Lung microvascular endothelial cell (primary cell): ENCODE measurements at regions not wholly inside any gene's neighbourhood (a gene's known extent, or its start where the extent isn't known, plus 50 kb on each side); places are given as distances from the start of the nearest gene placed in this dataset.

ENCODE experiments used
- DNase-seq, 2 donors: peaks; one replicate each; pipeline versions ENCODE4 v3.0.0 to v3.0.0-alpha.2; 2010; ENCODE audit warnings: low read depth in 2 of 2

- DNase-seq: no peak
These were observed 822.6 kb downstream of the TLE1 start for GRCh38 chr9:80866576-80867227.

DNA sequence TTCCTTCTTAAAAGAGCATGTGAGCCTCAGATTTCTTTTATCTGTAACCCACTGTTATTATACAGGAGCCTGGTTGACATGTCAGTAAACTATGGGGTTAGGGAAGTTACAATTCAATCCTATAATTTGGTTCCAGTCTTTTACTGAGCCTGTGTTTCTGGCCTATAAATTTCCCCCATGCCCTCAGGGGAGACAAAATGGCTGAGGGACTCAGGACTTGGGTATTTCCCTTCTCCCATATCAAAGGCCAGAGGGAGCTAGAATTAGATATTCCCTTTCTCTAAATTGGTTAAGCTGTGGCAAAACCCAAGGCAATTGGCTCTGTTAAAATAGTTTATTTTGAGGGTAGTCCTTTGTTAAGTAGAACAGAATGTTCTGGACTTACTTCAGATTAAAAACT, 823.2 kb downstream of the TLE1 start:
- no peak for DNase-seq

DNA sequence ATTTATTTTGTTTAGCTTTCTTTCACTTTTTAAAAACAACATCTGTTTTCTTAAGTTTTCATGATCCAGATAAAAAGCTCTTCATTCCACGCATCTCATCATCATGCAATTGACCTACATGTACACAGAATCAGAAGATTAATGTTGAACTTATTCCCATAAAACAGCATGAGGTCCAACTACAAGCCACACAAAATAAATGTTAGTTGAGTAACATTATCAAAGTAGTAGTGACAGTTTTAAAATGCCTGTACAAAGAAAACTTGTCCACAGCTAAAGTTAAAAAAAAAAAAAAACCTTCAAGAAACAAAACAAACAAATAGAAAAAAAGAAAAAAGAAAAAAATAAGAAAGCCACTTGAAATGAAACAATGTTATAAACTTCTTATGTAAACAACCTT, 846.3 kb downstream of the TLE1 start:
- no peak for DNase-seq

GRCh38 chr9:80842389-80842788, 847.0 kb downstream of the TLE1 start:
- DNase-seq: no peak

DNA sequence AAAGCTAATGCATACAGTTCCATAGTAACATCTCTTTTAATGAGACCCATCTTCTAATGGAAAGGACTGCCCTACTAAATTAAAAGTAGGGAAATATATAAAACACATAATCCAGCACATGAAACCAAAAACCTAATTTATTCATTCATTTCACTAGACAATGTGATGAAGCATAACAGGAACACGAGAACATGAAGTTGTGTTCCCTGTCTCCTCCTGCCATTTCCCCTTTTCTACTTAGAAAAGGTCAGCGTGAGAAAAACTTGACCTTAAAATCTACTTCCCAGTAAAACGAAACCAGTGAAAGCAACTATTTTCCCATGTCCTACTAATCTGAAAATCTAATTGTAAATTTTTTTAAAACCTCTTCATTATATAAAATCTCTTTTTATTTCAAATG, 847.5 kb downstream of the TLE1 start:
- no peak for DNase-seq

DNA sequence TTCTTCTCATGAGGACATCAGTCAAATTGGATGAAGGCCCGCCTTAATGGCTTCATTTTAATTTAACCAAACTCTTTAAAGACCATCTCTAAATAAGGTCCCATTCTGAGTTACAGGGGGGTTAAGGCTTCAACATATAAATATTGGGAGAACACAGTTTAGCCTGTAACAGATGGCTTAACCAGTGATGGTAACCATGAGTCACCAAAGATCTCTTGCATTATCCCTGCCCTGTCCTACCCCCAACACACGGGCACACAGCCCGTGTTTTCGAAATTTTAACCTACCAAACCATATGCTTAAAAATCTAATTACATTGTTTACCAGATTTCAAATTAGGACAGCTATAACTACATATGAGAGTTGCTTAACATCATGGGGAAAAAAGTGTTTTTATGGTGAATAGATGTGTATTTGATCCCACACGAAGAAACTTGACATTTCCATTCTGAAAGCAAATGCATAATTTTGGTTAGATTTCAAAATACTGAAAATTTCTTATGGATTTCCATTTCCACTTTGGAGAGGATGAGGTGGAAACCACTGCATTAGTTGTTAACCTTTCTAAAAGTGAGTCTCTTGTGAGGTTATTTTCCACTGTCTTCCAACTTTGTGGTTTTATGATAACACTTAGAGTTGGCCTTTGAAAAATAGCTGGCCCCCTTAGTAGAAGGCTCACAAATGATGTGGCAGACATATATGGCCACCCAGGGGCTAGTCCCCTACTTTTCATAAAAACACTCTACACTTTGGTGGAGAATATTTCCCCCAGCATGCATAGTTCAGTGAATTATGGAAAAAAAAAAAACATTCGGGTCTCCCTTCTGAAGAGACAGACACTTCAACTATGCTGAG, 849.3 kb downstream of the TLE1 start:
- DNase-seq: no peak

- DNase-seq: no peak
These were observed 853.3 kb downstream of the TLE1 start for GRCh38 chr9:80836013-80836412.

GRCh38 chr9:80831751-80832150, 857.6 kb downstream of the TLE1 start:
- DNase-seq: no peak

DNA sequence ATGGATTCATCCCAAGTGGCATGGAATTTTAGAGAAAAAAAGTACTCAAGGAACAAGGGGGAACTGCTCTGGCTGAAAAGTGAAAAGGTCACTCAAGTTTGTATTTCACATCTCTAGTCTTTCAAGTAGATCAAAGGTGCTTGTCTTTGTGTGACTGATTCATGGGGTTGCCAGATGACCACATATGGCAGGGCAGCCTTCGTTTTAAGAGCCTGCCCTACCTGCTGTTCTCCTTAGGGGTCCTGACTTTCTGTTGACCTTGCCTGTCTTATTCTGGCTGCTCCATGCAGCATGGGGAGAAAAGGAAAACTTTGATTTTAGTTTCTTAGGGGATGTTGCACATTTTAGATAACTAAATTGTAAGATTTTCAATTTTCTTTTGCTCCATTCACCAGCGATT, 877.7 kb downstream of the TLE1 start:
- DNase-seq: no peak

- no peak for DNase-seq
These were observed 878.3 kb downstream of the TLE1 start for GRCh38 chr9:80811003-80811402.

GRCh38 chr9:80806671-80807070, 882.7 kb downstream of the TLE1 start:
- no peak for DNase-seq

DNA sequence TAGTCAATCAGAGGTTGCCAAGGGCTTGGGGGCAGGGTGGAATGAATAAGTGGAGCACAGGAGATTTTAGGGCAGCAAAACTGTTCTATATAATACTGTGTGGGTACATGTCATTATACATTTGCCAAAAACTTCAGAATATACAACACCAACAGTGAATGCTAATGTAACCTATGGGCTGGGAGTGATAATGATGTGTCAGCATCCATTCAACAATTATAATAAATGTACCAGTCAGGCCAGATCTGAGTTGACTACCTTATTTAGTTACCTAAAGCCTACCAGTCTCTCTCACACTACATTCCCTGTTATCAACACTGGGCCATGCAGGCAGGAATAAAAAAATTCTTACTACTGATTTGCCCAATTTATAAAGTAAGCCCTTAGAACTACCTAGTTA, 884.5 kb downstream of the TLE1 start:
- DNase-seq: no peak

GRCh38 chr9:80797831-80798688, 891.3 kb downstream of the TLE1 start:
- DNase-seq: no peak

GRCh38 chr9:80797101-80797829, 892.1 kb downstream of the TLE1 start:
- no peak for DNase-seq

GRCh38 chr9:80796632-80797031, 892.7 kb downstream of the TLE1 start:
- DNase-seq: no peak

GRCh38 chr9:80794197-80794596, 895.1 kb downstream of the TLE1 start:
- no peak for DNase-seq

GRCh38 chr9:80793706-80794105, 895.6 kb downstream of the TLE1 start:
- no peak for DNase-seq

DNA sequence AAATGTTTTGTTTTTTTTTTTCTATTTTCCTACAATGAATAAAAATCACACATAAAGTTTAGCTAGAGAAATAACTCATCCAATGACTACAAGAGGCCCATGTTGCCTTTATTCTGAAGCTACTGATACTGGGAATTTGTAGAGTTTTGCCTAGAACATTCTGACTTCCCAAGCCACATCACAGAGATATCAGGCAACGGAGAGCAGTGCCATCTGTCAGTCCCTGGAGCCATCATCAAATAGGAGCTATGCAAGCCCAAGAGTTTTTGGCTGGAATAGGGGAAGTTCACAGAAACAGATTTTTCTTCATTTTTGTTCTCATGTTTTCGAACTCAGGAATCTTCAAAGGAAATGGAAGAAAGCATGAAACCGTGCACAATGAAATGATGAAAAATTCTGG, 896.6 kb downstream of the TLE1 start:
- DNase-seq: no peak

DNA sequence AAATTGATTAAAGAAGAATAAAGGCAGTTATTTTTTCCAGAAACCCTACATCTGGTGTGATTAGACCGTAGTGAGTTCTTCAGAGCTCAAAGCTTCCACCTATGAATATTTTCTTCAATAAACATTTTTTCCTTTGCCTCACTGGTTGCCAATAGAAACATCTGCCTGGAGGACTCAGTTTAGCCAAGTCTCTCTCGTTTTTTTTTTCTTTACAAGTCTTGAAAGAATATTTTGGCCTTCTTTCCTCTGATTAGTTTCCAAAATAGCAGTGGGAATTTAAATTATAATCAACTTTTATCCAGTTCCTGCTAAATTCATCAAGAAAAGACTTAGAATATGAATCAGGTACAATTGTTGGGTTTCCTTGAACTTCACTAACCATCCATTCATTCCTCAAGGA, 897.5 kb downstream of the TLE1 start:
- DNase-seq: no peak

- no peak for DNase-seq
These were observed 898.6 kb downstream of the TLE1 start for GRCh38 chr9:80790764-80791163.

DNA sequence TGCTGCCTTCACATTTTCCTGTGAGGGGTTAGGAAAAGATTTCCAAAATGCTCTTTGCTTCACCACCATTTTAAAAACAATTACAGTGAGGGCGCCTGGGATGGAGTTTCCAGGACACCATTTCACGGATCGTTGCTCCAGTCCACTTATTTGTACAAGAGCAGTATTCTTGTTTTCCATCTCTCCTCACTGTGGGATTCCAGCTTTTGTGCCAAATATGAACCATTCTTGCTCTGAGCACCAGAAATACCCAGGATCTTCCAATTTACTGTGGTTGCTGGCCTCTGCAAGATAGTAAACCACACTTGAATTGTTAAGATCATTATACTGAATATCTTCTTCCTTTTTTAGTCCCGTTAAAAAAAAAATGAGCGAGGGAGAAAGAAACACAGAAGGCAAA, 899.5 kb downstream of the TLE1 start:
- no peak for DNase-seq

- no peak for DNase-seq
These were observed 901.7 kb downstream of the TLE1 start for GRCh38 chr9:80787636-80788035.
